ENCODE measurements at regions not wholly inside any gene's neighbourhood (a gene's known extent, or its start where the extent isn't known, plus 50 kb on each side); places are given as distances from the start of the nearest gene placed in this dataset.

GRCh38 chr1:104945406-104945805 is 1195.7 kb downstream of the AMY1C start:
- Histone ChIP-seq H3K79me2 (ENCODE audit: control insufficient read depth, insufficient read depth, low read length) (no peaks in the 10 kb centered on the region), H3K4me2 (ENCODE audit: insufficient read depth, low read length) (no peak overlapping the region), H3K9me3 (replicated peaks; ENCODE audit: control insufficient read depth, insufficient read depth, low read length) (peaks cover 3% of the 10 kb centered on the region), H3K4me3 (replicated peaks in 1 of 3; ENCODE audit: insufficient read depth in 1 of 3, low read depth in 1 of 3, low read length in 3 of 3) (no peak overlapping the region), H2AFZ (ENCODE audit: low read depth, low read length) (no peak overlapping the region), H3K9ac (replicated peaks; ENCODE audit: extremely low read depth, insufficient read depth, low read length) (no peak overlapping the region), H3K36me3 (ENCODE audit: control insufficient read depth in 2 of 2, extremely low read depth in 1 of 2, insufficient read depth in 2 of 2, low read length in 2 of 2) (no peaks in the 10 kb centered on the region), H3K27me3 (ENCODE audit: control insufficient read depth in 2 of 2, insufficient read depth in 2 of 2, low read length in 2 of 2) (no peaks in the 10 kb centered on the region), H3K27ac (ENCODE audit: insufficient read depth, low read depth, low read length) (no peak overlapping the region), H3K9me1 (replicated peaks; ENCODE audit: control insufficient read depth, extremely low read depth, insufficient read depth, low read length) (no peaks in the 10 kb centered on the region), H3K4me1 (ENCODE audit: control insufficient read depth, extremely low read depth, insufficient read depth, low read length) (no peaks in the 10 kb centered on the region), H4K20me1 (replicated peaks; ENCODE audit: control insufficient read depth, extremely low read depth, insufficient read depth, low read length) (no peaks in the 10 kb centered on the region)
- FAIRE-seq = no peak
- intact Hi-C loops (cut with micrococcal nuclease) (no loop called here), dilution Hi-C loops (cut with MboI; ENCODE audit: extremely low pct_ligation_motif_present, low sequenced_read_pairs) (no loop called here)
- ChIA-PET CTCF (no interaction called here), POLR2A (no interaction called here)
- DNase-seq (ENCODE audit: low read depth, low spot score) = no peak
- BruUV-seq (replicated peaks) = no TSS peak
- TF ChIP-seq FOS (IDR thresholded peaks at IDR 0.05; ENCODE audit: borderline replicate concordance, insufficient read depth, low read length) (no peak), POLR2AphosphoS5 (IDR thresholded peaks at IDR 0.05; ENCODE audit: insufficient read depth, low read depth, low read length) (no peak), MAX (IDR thresholded peaks at IDR 0.05; ENCODE audit: insufficient read depth, insufficient read length) (no peak), MYC (IDR thresholded peaks at IDR 0.05; ENCODE audit: low read depth, low read length) (no peak)

DNA sequence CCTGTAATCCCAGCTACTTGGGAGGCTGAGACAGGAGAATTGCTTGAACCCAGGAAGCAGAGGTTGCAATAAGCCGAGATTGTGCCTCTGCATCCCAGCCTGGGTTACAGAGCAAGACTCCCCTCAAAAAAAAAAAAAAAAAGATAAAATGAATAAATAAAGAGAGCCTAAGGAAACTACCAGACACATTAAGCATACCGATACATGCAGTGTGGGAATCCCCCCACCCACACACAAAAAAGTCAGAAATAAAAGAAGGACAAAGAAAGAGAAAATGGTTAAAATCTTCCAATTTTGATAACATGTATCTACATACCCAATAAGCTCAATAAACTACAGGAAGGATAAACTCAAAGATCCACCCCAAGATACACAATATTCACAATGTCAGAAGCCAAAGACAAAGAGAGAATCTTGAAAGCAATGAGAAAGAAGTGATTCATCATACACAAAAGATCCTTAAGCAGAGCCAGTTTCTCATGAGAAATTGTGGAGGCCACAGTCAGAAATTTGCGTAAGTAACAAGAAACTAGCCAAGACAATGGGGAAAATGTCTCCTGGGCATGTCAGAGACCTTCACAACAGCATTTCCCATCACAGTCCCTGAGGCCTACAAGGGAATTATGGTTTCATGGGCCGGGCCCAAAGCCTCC is 1197.0 kb downstream of the AMY1C start:
- Histone ChIP-seq H3K79me2 (ENCODE audit: control insufficient read depth, insufficient read depth, low read length) (no peaks in the 10 kb centered on the region), H3K9ac (replicated peaks; ENCODE audit: extremely low read depth, insufficient read depth, low read length) (no peak overlapping the region), H3K27me3 (ENCODE audit: control insufficient read depth in 2 of 2, insufficient read depth in 2 of 2, low read length in 2 of 2) (no peaks in the 10 kb centered on the region), H3K4me2 (ENCODE audit: insufficient read depth, low read length) (no peak overlapping the region), H3K4me1 (ENCODE audit: control insufficient read depth, extremely low read depth, insufficient read depth, low read length) (no peaks in the 10 kb centered on the region), H3K4me3 (replicated peaks in 1 of 3; ENCODE audit: insufficient read depth in 1 of 3, low read depth in 1 of 3, low read length in 3 of 3) (no peak overlapping the region), H3K27ac (ENCODE audit: insufficient read depth, low read depth, low read length) (no peak overlapping the region), H3K9me3 (replicated peaks; ENCODE audit: control insufficient read depth, insufficient read depth, low read length) (peaks cover 3% of the 10 kb centered on the region), H3K9me1 (replicated peaks; ENCODE audit: control insufficient read depth, extremely low read depth, insufficient read depth, low read length) (no peaks in the 10 kb centered on the region), H3K36me3 (ENCODE audit: control insufficient read depth in 2 of 2, extremely low read depth in 1 of 2, insufficient read depth in 2 of 2, low read length in 2 of 2) (no peaks in the 10 kb centered on the region), H4K20me1 (replicated peaks; ENCODE audit: control insufficient read depth, extremely low read depth, insufficient read depth, low read length) (no peaks in the 10 kb centered on the region), H2AFZ (ENCODE audit: low read depth, low read length) (no peak overlapping the region)
- DNase-seq (ENCODE audit: low read depth, low spot score) (no peak), FAIRE-seq (no peak)
- intact Hi-C loops (cut with micrococcal nuclease) = no loop called here
- TF ChIP-seq POLR2AphosphoS5 (IDR thresholded peaks at IDR 0.05; ENCODE audit: insufficient read depth, low read depth, low read length) = no peak
- no peak for TF ChIP-seq GATA2 (IDR thresholded peaks at IDR 0.05; ENCODE audit: insufficient read depth, insufficient read length, low read depth, low read length)
- no peak for TF ChIP-seq MAX (IDR thresholded peaks at IDR 0.05; ENCODE audit: insufficient read depth, insufficient read length)
- no peak for TF ChIP-seq EZH2 (IDR thresholded peaks at IDR 0.05; ENCODE audit: borderline replicate concordance, low read depth, low read length, severe bottlenecking)
- TF ChIP-seq POLR2A (IDR thresholded peaks at IDR 0.05; ENCODE audit: low read depth, low read length) = no peak
- TF ChIP-seq MYC (IDR thresholded peaks at IDR 0.05; ENCODE audit: low read depth, low read length) = no peak
- TF ChIP-seq JUN (IDR thresholded peaks at IDR 0.05; ENCODE audit: borderline replicate concordance, insufficient read depth, insufficient read length, low read depth) = no peak
- no peak for TF ChIP-seq FOS (IDR thresholded peaks at IDR 0.05; ENCODE audit: borderline replicate concordance, insufficient read depth, low read length)
- TF ChIP-seq, protein P1, sequence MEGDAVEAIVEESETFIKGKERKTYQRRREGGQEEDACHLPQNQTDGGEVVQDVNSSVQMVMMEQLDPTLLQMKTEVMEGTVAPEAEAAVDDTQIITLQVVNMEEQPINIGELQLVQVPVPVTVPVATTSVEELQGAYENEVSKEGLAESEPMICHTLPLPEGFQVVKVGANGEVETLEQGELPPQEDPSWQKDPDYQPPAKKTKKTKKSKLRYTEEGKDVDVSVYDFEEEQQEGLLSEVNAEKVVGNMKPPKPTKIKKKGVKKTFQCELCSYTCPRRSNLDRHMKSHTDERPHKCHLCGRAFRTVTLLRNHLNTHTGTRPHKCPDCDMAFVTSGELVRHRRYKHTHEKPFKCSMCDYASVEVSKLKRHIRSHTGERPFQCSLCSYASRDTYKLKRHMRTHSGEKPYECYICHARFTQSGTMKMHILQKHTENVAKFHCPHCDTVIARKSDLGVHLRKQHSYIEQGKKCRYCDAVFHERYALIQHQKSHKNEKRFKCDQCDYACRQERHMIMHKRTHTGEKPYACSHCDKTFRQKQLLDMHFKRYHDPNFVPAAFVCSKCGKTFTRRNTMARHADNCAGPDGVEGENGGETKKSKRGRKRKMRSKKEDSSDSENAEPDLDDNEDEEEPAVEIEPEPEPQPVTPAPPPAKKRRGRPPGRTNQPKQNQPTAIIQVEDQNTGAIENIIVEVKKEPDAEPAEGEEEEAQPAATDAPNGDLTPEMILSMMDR (IDR thresholded peaks at IDR 0.05; ENCODE audit: extremely low read depth in 1 of 2, insufficient read depth in 1 of 2, low read depth in 1 of 2, low read length in 2 of 2) = no peak
- BruUV-seq (replicated peaks) = no TSS peak
- CTCF ChIA-PET = no interaction called here
- dilution Hi-C loops (cut with MboI; ENCODE audit: extremely low pct_ligation_motif_present, low sequenced_read_pairs) = no loop called here
- POLR2A ChIA-PET = no interaction called here

Measured in endothelial cell of umbilical vein (primary cell).